ENCODE measurements at regions not wholly inside any gene's neighbourhood (a gene's known extent, or its start where the extent isn't known, plus 50 kb on each side); places are given as distances from the start of the nearest gene placed in this dataset.
"Not testable (repeated sequence)": the region's sequence is repeated elsewhere in the genome, so short reads cannot be mapped to it uniquely, and the experiment has no call there.

GRCh38 chr10:33833566-33833965, 499.1 kb upstream of the NRP1 start:
- H3K27ac ChIP-seq (ENCODE audit: low read depth, low read length): no peak overlapping the region
- H3K9me3 ChIP-seq (ENCODE audit: control insufficient read depth, insufficient read depth, low read depth, low read length): no peaks in the 10 kb centered on the region
- no peaks in the 10 kb centered on the region for H3K36me3 ChIP-seq (ENCODE audit: control insufficient read depth, insufficient read depth, low read length)
- no peaks in the 10 kb centered on the region for H3K27me3 ChIP-seq (ENCODE audit: control insufficient read depth, insufficient read depth, low read length)
- no peak overlapping the region for H3K4me3 ChIP-seq (ENCODE audit: low read depth, low read length)
- H3K9ac ChIP-seq (ENCODE audit: low read length): no peak overlapping the region
- H3K4me1 ChIP-seq (ENCODE audit: control insufficient read depth, insufficient read depth, low read length): no peaks in the 10 kb centered on the region

- Histone ChIP-seq H3K9ac (ENCODE audit: low read length) (no peak overlapping the region), H3K9me3 (ENCODE audit: control insufficient read depth, insufficient read depth, low read depth, low read length) (no peaks in the 10 kb centered on the region), H3K27ac (ENCODE audit: low read depth, low read length) (no peak overlapping the region), H3K4me1 (ENCODE audit: control insufficient read depth, insufficient read depth, low read length) (no peaks in the 10 kb centered on the region), H3K27me3 (ENCODE audit: control insufficient read depth, insufficient read depth, low read length) (no peaks in the 10 kb centered on the region), H3K36me3 (ENCODE audit: control insufficient read depth, insufficient read depth, low read length) (no peaks in the 10 kb centered on the region), H3K4me3 (ENCODE audit: low read depth, low read length) (no peak overlapping the region)
Measured at GRCh38 chr10:33832124-33832787, 497.8 kb upstream of the NRP1 start.

GRCh38 chr10:33831591-33831990, 497.1 kb upstream of the NRP1 start:
- no peak overlapping the region for H3K9ac ChIP-seq (ENCODE audit: low read length)
- H3K9me3 ChIP-seq (ENCODE audit: control insufficient read depth, insufficient read depth, low read depth, low read length): no peaks in the 10 kb centered on the region
- no peaks in the 10 kb centered on the region for H3K36me3 ChIP-seq (ENCODE audit: control insufficient read depth, insufficient read depth, low read length)
- no peak overlapping the region for H3K4me3 ChIP-seq (ENCODE audit: low read depth, low read length)
- H3K4me1 ChIP-seq (ENCODE audit: control insufficient read depth, insufficient read depth, low read length): no peaks in the 10 kb centered on the region
- H3K27ac ChIP-seq (ENCODE audit: low read depth, low read length): no peak overlapping the region
- no peaks in the 10 kb centered on the region for H3K27me3 ChIP-seq (ENCODE audit: control insufficient read depth, insufficient read depth, low read length)

DNA sequence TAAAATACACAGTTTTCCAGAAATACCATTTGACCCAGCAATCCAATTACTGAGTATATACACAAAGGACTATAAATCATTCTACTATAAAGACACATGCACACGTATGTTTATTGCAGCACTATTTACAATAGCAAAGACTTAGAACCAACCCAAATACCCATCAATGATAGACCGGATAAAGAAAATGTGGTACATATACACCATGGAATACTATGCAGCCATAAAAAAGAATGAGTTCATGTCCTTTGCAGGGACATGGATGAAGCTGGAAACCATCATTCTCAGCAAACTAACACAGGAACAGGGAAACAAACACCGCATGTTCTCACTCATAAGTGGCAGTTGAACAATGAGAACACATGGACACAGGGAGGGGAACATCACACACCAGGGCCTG, 495.4 kb upstream of the NRP1 start:
- H3K4me1 ChIP-seq (ENCODE audit: control insufficient read depth, insufficient read depth, low read length); H3K9me3 ChIP-seq (ENCODE audit: control insufficient read depth, insufficient read depth, low read depth, low read length); H3K27me3 ChIP-seq (ENCODE audit: control insufficient read depth, insufficient read depth, low read length); H3K36me3 ChIP-seq (ENCODE audit: control insufficient read depth, insufficient read depth, low read length); H3K27ac ChIP-seq (ENCODE audit: low read depth, low read length); H3K9ac ChIP-seq (ENCODE audit: low read length); H3K4me3 ChIP-seq (ENCODE audit: low read depth, low read length): not testable (repeated sequence)

GRCh38 chr10:33828592-33828991, 494.1 kb upstream of the NRP1 start:
- Histone ChIP-seq H3K9ac (ENCODE audit: low read length) (no peak overlapping the region), H3K36me3 (ENCODE audit: control insufficient read depth, insufficient read depth, low read length) (no peaks in the 10 kb centered on the region), H3K4me3 (ENCODE audit: low read depth, low read length) (no peak overlapping the region), H3K9me3 (ENCODE audit: control insufficient read depth, insufficient read depth, low read depth, low read length) (no peaks in the 10 kb centered on the region), H3K27me3 (ENCODE audit: control insufficient read depth, insufficient read depth, low read length) (no peaks in the 10 kb centered on the region), H3K4me1 (ENCODE audit: control insufficient read depth, insufficient read depth, low read length) (no peaks in the 10 kb centered on the region), H3K27ac (ENCODE audit: low read depth, low read length) (no peak overlapping the region)

DNA sequence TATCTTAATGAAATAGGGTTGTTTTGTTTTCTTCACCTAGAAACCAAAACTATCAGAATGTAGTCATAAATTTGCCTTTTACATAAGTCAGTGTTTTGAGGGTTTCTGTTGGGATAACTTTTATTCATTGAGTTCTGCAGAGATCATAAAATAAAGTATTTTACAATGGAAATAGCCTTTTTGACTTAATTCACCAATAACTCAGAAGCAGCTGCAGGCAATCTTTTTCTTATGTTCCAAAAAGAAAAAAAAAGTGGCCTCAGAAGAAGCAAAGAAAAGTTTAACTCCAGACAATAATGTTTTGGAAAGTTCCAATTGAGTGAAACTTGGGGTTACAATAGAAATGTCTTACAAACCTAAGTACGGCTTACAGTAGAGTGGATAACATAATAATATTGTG, 491.7 kb upstream of the NRP1 start:
- H3K27ac ChIP-seq (ENCODE audit: low read depth, low read length): no peak overlapping the region
- no peak overlapping the region for H3K4me3 ChIP-seq (ENCODE audit: low read depth, low read length)
- H3K4me1 ChIP-seq (ENCODE audit: control insufficient read depth, insufficient read depth, low read length): no peaks in the 10 kb centered on the region
- H3K36me3 ChIP-seq (ENCODE audit: control insufficient read depth, insufficient read depth, low read length): no peaks in the 10 kb centered on the region
- H3K9ac ChIP-seq (ENCODE audit: low read length): no peak overlapping the region
- H3K9me3 ChIP-seq (ENCODE audit: control insufficient read depth, insufficient read depth, low read depth, low read length): no peaks in the 10 kb centered on the region
- H3K27me3 ChIP-seq (ENCODE audit: control insufficient read depth, insufficient read depth, low read length): no peaks in the 10 kb centered on the region

GRCh38 chr10:33822774-33823173, 488.3 kb upstream of the NRP1 start:
- Histone ChIP-seq H3K9me3 (ENCODE audit: control insufficient read depth, insufficient read depth, low read depth, low read length) (no peaks in the 10 kb centered on the region), H3K27ac (ENCODE audit: low read depth, low read length) (no peak overlapping the region), H3K9ac (ENCODE audit: low read length) (no peak overlapping the region), H3K4me3 (ENCODE audit: low read depth, low read length) (no peak overlapping the region), H3K36me3 (ENCODE audit: control insufficient read depth, insufficient read depth, low read length) (no peaks in the 10 kb centered on the region), H3K4me1 (ENCODE audit: control insufficient read depth, insufficient read depth, low read length) (peaks cover 4% of the 10 kb centered on the region; the same call in 1 of the 2 replicates), H3K27me3 (ENCODE audit: control insufficient read depth, insufficient read depth, low read length) (no peaks in the 10 kb centered on the region)

DNA sequence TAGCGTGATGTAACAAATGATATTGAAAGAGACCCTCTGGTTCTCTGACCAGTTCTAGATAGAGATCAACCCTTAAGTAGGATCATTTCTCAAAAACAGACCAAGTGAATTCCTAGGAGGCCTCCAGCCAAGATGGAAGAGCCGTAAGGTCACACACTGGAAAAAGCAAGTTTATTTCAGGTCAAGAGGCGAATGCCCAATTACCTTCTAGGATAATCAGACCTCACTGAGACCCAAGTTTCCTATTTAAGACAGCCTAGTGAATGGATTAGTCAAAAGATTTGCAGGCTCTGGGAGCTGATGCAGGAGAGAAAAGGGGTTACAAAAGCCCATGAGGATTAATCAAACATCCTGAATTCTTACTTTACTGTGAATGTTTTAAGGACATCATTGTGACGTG, 486.1 kb upstream of the NRP1 start:
- peaks cover 4% of the 10 kb centered on the region; the same call in 1 of the 2 replicates for H3K4me1 ChIP-seq (ENCODE audit: control insufficient read depth, insufficient read depth, low read length)
- H3K36me3 ChIP-seq (ENCODE audit: control insufficient read depth, insufficient read depth, low read length): no peaks in the 10 kb centered on the region
- H3K27me3 ChIP-seq (ENCODE audit: control insufficient read depth, insufficient read depth, low read length): no peaks in the 10 kb centered on the region
- no peak overlapping the region for H3K4me3 ChIP-seq (ENCODE audit: low read depth, low read length)
- H3K9me3 ChIP-seq (ENCODE audit: control insufficient read depth, insufficient read depth, low read depth, low read length): no peaks in the 10 kb centered on the region
- H3K27ac ChIP-seq (ENCODE audit: low read depth, low read length): no peak overlapping the region
- H3K9ac ChIP-seq (ENCODE audit: low read length): no peak overlapping the region

- no peaks in the 10 kb centered on the region for H3K27me3 ChIP-seq (ENCODE audit: control insufficient read depth, insufficient read depth, low read length)
- H3K4me1 ChIP-seq (ENCODE audit: control insufficient read depth, insufficient read depth, low read length): peaks cover 4% of the 10 kb centered on the region; the same call in 1 of the 2 replicates
- H3K9ac ChIP-seq (ENCODE audit: low read length): no peak overlapping the region
- H3K4me3 ChIP-seq (ENCODE audit: low read depth, low read length): no peak overlapping the region
- no peak overlapping the region for H3K27ac ChIP-seq (ENCODE audit: low read depth, low read length)
- H3K36me3 ChIP-seq (ENCODE audit: control insufficient read depth, insufficient read depth, low read length): no peaks in the 10 kb centered on the region
- H3K9me3 ChIP-seq (ENCODE audit: control insufficient read depth, insufficient read depth, low read depth, low read length): no peaks in the 10 kb centered on the region
Measured at GRCh38 chr10:33819206-33819605, 484.7 kb upstream of the NRP1 start.

DNA sequence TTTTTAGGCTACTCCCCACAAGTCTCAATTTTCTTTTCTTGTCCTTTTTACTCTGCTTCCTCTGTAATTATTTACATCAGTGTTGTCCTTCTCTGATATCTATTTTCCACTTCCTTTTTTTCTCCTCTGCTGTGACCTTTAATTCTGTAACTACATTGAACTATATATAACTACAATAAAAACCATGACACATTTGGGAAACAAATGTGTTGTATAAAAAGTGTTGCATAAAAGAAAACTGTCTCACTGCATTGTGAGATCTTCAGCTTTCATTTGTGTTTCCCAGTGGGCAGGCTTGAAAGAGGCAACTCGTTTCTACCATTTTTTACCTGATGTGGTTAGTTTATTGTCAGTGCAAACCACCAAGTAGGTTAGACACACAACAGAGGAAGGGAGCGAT, 483.9 kb upstream of the NRP1 start:
- Histone ChIP-seq H3K9ac (ENCODE audit: low read length) (no peak overlapping the region), H3K4me3 (ENCODE audit: low read depth, low read length) (no peak overlapping the region), H3K4me1 (ENCODE audit: control insufficient read depth, insufficient read depth, low read length) (peaks cover 4% of the 10 kb centered on the region; the same call in 1 of the 2 replicates), H3K27me3 (ENCODE audit: control insufficient read depth, insufficient read depth, low read length) (no peaks in the 10 kb centered on the region), H3K27ac (ENCODE audit: low read depth, low read length) (no peak overlapping the region), H3K9me3 (ENCODE audit: control insufficient read depth, insufficient read depth, low read depth, low read length) (peaks cover 7% of the 10 kb centered on the region; the same call in 1 of the 2 replicates), H3K36me3 (ENCODE audit: control insufficient read depth, insufficient read depth, low read length) (no peaks in the 10 kb centered on the region)

GRCh38 chr10:33817605-33818004, 483.1 kb upstream of the NRP1 start:
- Histone ChIP-seq H3K27ac (ENCODE audit: low read depth, low read length) (no peak overlapping the region), H3K36me3 (ENCODE audit: control insufficient read depth, insufficient read depth, low read length) (no peaks in the 10 kb centered on the region), H3K4me1 (ENCODE audit: control insufficient read depth, insufficient read depth, low read length) (peaks cover 4% of the 10 kb centered on the region; the same call in 1 of the 2 replicates), H3K4me3 (ENCODE audit: low read depth, low read length) (no peak overlapping the region), H3K9ac (ENCODE audit: low read length) (no peak overlapping the region), H3K27me3 (ENCODE audit: control insufficient read depth, insufficient read depth, low read length) (no peaks in the 10 kb centered on the region), H3K9me3 (ENCODE audit: control insufficient read depth, insufficient read depth, low read depth, low read length) (peaks cover 12% of the 10 kb centered on the region; the same call in 1 of the 2 replicates)
